Keratinocyte (primary cell): ENCODE measurements at regions not wholly inside any gene's neighbourhood (a gene's known extent, or its start where the extent isn't known, plus 50 kb on each side); places are given as distances from the start of the nearest gene placed in this dataset.

Experiments used
- DNase-seq: peaks from one replicate; pipeline ENCODE4 v3.0.0-alpha.2; 2011; ENCODE audit warnings: low read depth, missing footprints, low spot score
- FAIRE-seq: peaks from 2 replicates; lab custom pipeline; 2011; peaks lifted over from hg19 to GRCh38; lab: Jason Lieb, UNC
- H2AFZ ChIP-seq: 2 replicates; pipeline ENCODE4 v1.6.0; 2012; ENCODE audit warnings: low read length, control low read depth, inconsistent platforms; ENCODE audit not compliant: control insufficient read depth
- H3K27ac ChIP-seq: 2 replicates; pipeline ENCODE4 v1.5.1; 2011; ENCODE audit warnings: low read length; ENCODE audit not compliant: control insufficient read depth, insufficient read depth
- H3K27me3 ChIP-seq: 3 replicates; pipeline ENCODE4 v1.6.0; 2011; ENCODE audit warnings: low read length; ENCODE audit not compliant: control insufficient read depth, insufficient read depth; ENCODE audit errors: extremely low read depth
- H3K36me3 ChIP-seq, 2 experiments: 2 replicates in 1 of 2; 3 replicates in 1 of 2; pipeline ENCODE4 v1.5.1; 2011; ENCODE audit warnings: low read length in 2 of 2, mild to moderate bottlenecking in 1 of 2; ENCODE audit not compliant: control insufficient read depth in 2 of 2, insufficient read depth in 2 of 2; ENCODE audit errors: extremely low read depth in 1 of 2
- H3K4me1 ChIP-seq: 3 replicates; pipeline ENCODE4 v1.5.1; 2011; ENCODE audit warnings: low read length; ENCODE audit not compliant: control insufficient read depth, insufficient read depth; ENCODE audit errors: extremely low read depth
- H3K4me2 ChIP-seq: 3 replicates; pipeline ENCODE4 v1.6.0; 2011; ENCODE audit warnings: low read depth, low read length; ENCODE audit not compliant: control insufficient read depth, insufficient read depth; ENCODE audit errors: extremely low read depth
- H3K4me3 ChIP-seq, 3 experiments: fragments of 200-600 bp in 1 of 3; sonication (generic) in 1 of 3; 2 replicates in 2 of 3; 3 replicates in 1 of 3; pipeline ENCODE4 v1.5.1; 2011 to 2016; ENCODE audit warnings: low read length in 3 of 3, mild to moderate bottlenecking in 3 of 3, control low read depth in 2 of 3, inconsistent platforms in 1 of 3, low read depth in 1 of 3, mixed read lengths in 1 of 3, mixed run types in 1 of 3, moderate library complexity in 1 of 3; ENCODE audit not compliant: control insufficient read depth in 2 of 3, insufficient read depth in 2 of 3; ENCODE audit errors: extremely low read depth in 1 of 3
- H3K79me2 ChIP-seq: 2 replicates; pipeline ENCODE4 v1.6.0; 2012; ENCODE audit warnings: low read length; ENCODE audit not compliant: control insufficient read depth, insufficient read depth
- H3K9ac ChIP-seq: 3 replicates; pipeline ENCODE4 v1.6.0; 2011; ENCODE audit warnings: low read length; ENCODE audit not compliant: control insufficient read depth, insufficient read depth; ENCODE audit errors: extremely low read depth
- H3K9me1 ChIP-seq: 3 replicates; pipeline ENCODE4 v1.6.0; 2011; ENCODE audit warnings: low read length; ENCODE audit not compliant: control insufficient read depth, insufficient read depth; ENCODE audit errors: extremely low read depth
- H3K9me3 ChIP-seq: 2 replicates; pipeline ENCODE4 v1.5.1; 2012; ENCODE audit warnings: low read depth, low read length; ENCODE audit not compliant: control insufficient read depth
- H4K20me1 ChIP-seq: 3 replicates; pipeline ENCODE4 v1.6.0; 2011; ENCODE audit warnings: low read length; ENCODE audit not compliant: control insufficient read depth, insufficient read depth; ENCODE audit errors: extremely low read depth
- EZH2 ChIP-seq: IDR thresholded peaks from one replicate; pipeline ENCODE4 v1.6.1; 2012; ENCODE audit warnings: inconsistent platforms, mild to moderate bottlenecking, low read length, moderate library complexity
- dilution Hi-C: fragments of 300-500 bp; cut with MboI; formaldehyde crosslinking; loops from one replicate; pipeline ENCODE4 v1.7.0; 2020; ENCODE audit warnings: low sequenced_read_pairs; ENCODE audit not compliant: extremely low pct_ligation_motif_present
- TF ChIP-seq, protein P1 (sequence below), 3 experiments: IDR thresholded peaks in 1 of 3; conservative IDR thresholded peaks in 1 of 3; optimal IDR thresholded peaks in 1 of 3; 2 replicates in 2 of 3; 3 replicates in 1 of 3; pipeline versions ENCODE3 to v1.5.1; 2011; ENCODE audit warnings: low read length in 3 of 3, mild to moderate bottlenecking in 3 of 3, moderate library complexity in 2 of 3, control low read depth in 1 of 3, inconsistent platforms in 1 of 3; ENCODE audit not compliant: insufficient read depth in 2 of 3; ENCODE audit errors: extremely low read depth in 1 of 3

DNA sequence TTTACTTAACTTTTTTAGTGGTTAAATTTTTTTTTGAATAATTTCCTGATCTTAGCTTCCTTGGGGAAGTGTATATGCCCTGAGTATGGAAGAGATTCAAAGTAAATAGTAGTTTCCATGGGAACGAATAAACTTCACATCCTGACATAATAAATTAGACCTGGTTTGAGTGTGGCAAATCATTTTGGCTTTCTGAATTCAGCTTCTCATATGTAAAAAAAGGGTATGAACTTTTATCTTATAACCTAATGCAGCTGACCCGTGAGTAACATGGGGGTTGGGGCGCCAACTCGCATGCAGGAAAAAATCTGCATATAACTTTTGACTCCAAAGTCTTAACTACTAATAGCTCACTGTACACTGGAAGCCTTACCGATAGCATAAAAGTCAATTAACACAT, 736.8 kb upstream of the NCAM2 start:
- no peak for TF ChIP-seq EZH2
- TF ChIP-seq, protein P1, sequence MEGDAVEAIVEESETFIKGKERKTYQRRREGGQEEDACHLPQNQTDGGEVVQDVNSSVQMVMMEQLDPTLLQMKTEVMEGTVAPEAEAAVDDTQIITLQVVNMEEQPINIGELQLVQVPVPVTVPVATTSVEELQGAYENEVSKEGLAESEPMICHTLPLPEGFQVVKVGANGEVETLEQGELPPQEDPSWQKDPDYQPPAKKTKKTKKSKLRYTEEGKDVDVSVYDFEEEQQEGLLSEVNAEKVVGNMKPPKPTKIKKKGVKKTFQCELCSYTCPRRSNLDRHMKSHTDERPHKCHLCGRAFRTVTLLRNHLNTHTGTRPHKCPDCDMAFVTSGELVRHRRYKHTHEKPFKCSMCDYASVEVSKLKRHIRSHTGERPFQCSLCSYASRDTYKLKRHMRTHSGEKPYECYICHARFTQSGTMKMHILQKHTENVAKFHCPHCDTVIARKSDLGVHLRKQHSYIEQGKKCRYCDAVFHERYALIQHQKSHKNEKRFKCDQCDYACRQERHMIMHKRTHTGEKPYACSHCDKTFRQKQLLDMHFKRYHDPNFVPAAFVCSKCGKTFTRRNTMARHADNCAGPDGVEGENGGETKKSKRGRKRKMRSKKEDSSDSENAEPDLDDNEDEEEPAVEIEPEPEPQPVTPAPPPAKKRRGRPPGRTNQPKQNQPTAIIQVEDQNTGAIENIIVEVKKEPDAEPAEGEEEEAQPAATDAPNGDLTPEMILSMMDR (optimal IDR thresholded peaks at IDR 0.05 in 1 of 3, IDR thresholded peaks at IDR 0.05 in 1 of 3, conservative IDR thresholded peaks at IDR 0.05 in 1 of 3; ENCODE audit: extremely low read depth in 1 of 3, insufficient read depth in 2 of 3, low read length in 3 of 3) = no peak

GRCh38 chr21:20265707-20266440, 732.3 kb upstream of the NCAM2 start:
- TF ChIP-seq, protein P1 (optimal IDR thresholded peaks at IDR 0.05 in 1 of 3, IDR thresholded peaks at IDR 0.05 in 1 of 3, conservative IDR thresholded peaks at IDR 0.05 in 1 of 3; ENCODE audit: extremely low read depth in 1 of 3, insufficient read depth in 2 of 3, low read length in 3 of 3) = no peak
- TF ChIP-seq EZH2 = no peak
- Histone ChIP-seq H4K20me1 (no peaks in the 10 kb centered on the region), H3K4me2 (no peak overlapping the region), H2AFZ (no peak overlapping the region), H3K4me3 (no peak overlapping the region), H3K9ac (no peak overlapping the region), H3K27ac (no peak overlapping the region), H3K9me1 (no peaks in the 10 kb centered on the region), H3K27me3 (no peaks in the 10 kb centered on the region), H3K4me1 (no peaks in the 10 kb centered on the region), H3K9me3 (no peaks in the 10 kb centered on the region), H3K79me2 (no peaks in the 10 kb centered on the region), H3K36me3 (no peaks in the 10 kb centered on the region)
- DNase-seq (no peak), FAIRE-seq (no peak)
- dilution Hi-C loops = no loop called here

More for the DNA sequence above, 736.8 kb upstream of the NCAM2 start:
- Histone ChIP-seq H3K9ac (no peak overlapping the region), H3K79me2 (no peaks in the 10 kb centered on the region), H3K36me3 (no peaks in the 10 kb centered on the region), H3K4me1 (no peaks in the 10 kb centered on the region), H3K4me3 (no peak overlapping the region), H3K27me3 (no peaks in the 10 kb centered on the region), H3K27ac (no peak overlapping the region), H3K4me2 (no peak overlapping the region), H3K9me1 (no peaks in the 10 kb centered on the region), H4K20me1 (no peaks in the 10 kb centered on the region), H2AFZ (no peak overlapping the region), H3K9me3 (no peaks in the 10 kb centered on the region)
- no peak for FAIRE-seq
- DNase-seq = no peak
- dilution Hi-C loops = no loop called here
